DND-41 (cell line): ENCODE measurements at regions not wholly inside any gene's neighbourhood (a gene's known extent, or its start where the extent isn't known, plus 50 kb on each side); places are given as distances from the start of the nearest gene placed in this dataset.

ENCODE experiments used
- ATAC-seq: fragments of 200-7000 bp; cut with Tn5 transposase; 3 replicates; pipeline ENCODE4 v1.9.1; 2021; ENCODE audit warnings: low read depth; ENCODE audit not compliant: insufficient read depth
- DNase-seq: peaks from one replicate; pipeline ENCODE4 v3.0.0-alpha.2; 2020
- H2AFZ ChIP-seq: 2 replicates; pipeline ENCODE4 v1.6.0; 2012; ENCODE audit warnings: low read depth, low read length
- H3K27ac ChIP-seq: 2 replicates; pipeline ENCODE4 v1.5.1; 2012; ENCODE audit warnings: low read length, inconsistent platforms
- H3K27me3 ChIP-seq: fragments of 200-600 bp; sonication (generic); 2 replicates; pipeline ENCODE4 v1.6.0; 2012; ENCODE audit warnings: low read length, mild to moderate bottlenecking, inconsistent platforms; ENCODE audit not compliant: insufficient read depth, poor library complexity
- H3K36me3 ChIP-seq: 2 replicates; pipeline ENCODE4 v1.5.1; 2012; ENCODE audit warnings: low read length, inconsistent platforms; ENCODE audit not compliant: insufficient read depth
- H3K4me1 ChIP-seq: 2 replicates; pipeline ENCODE4 v1.5.1; 2012; ENCODE audit warnings: mild to moderate bottlenecking, low read length; ENCODE audit not compliant: insufficient read depth
- H3K4me2 ChIP-seq: 2 replicates; pipeline ENCODE4 v1.6.0; 2012; ENCODE audit warnings: mild to moderate bottlenecking, moderate library complexity, low read length, inconsistent platforms; ENCODE audit not compliant: insufficient read depth
- H3K4me3 ChIP-seq, 2 experiments: fragments of 200-600 bp in 1 of 2; shearing (Covaris generic) in 1 of 2; 2 replicates each; pipeline ENCODE4 v1.5.1; 2012 to 2016; ENCODE audit warnings: inconsistent platforms in 2 of 2, low read length in 2 of 2, mild to moderate bottlenecking in 2 of 2, low read depth in 1 of 2, moderate library complexity in 1 of 2
- H3K79me2 ChIP-seq: 2 replicates; pipeline ENCODE4 v1.6.0; 2012; ENCODE audit warnings: low read length, inconsistent platforms; ENCODE audit not compliant: insufficient read depth
- H3K9ac ChIP-seq: 2 replicates; pipeline ENCODE4 v1.6.0; 2012; ENCODE audit warnings: low read depth, mild to moderate bottlenecking, inconsistent platforms, low read length, moderate library complexity
- H3K9me3 ChIP-seq: 2 replicates; pipeline ENCODE4 v1.5.1; 2012; ENCODE audit warnings: low read length, moderate library complexity, mild to moderate bottlenecking, inconsistent platforms; ENCODE audit not compliant: insufficient read depth, severe bottlenecking
- H4K20me1 ChIP-seq: 2 replicates; pipeline ENCODE4 v1.6.0; 2012; ENCODE audit warnings: low read length; ENCODE audit not compliant: insufficient read depth
- CTCF ChIP-seq: IDR thresholded peaks from 2 replicates; pipeline ENCODE4 v1.5.1; 2012; ENCODE audit warnings: borderline replicate concordance, low read length, moderate library complexity, mild to moderate bottlenecking; ENCODE audit not compliant: poor library complexity, severe bottlenecking; ENCODE audit errors: extremely low read depth
- EZH2 ChIP-seq: IDR thresholded peaks from 3 replicates; pipeline ENCODE4 v1.6.1; 2012; ENCODE audit warnings: borderline replicate concordance, low read depth, mild to moderate bottlenecking, moderate library complexity, low read length, inconsistent platforms; ENCODE audit not compliant: severe bottlenecking

DNA sequence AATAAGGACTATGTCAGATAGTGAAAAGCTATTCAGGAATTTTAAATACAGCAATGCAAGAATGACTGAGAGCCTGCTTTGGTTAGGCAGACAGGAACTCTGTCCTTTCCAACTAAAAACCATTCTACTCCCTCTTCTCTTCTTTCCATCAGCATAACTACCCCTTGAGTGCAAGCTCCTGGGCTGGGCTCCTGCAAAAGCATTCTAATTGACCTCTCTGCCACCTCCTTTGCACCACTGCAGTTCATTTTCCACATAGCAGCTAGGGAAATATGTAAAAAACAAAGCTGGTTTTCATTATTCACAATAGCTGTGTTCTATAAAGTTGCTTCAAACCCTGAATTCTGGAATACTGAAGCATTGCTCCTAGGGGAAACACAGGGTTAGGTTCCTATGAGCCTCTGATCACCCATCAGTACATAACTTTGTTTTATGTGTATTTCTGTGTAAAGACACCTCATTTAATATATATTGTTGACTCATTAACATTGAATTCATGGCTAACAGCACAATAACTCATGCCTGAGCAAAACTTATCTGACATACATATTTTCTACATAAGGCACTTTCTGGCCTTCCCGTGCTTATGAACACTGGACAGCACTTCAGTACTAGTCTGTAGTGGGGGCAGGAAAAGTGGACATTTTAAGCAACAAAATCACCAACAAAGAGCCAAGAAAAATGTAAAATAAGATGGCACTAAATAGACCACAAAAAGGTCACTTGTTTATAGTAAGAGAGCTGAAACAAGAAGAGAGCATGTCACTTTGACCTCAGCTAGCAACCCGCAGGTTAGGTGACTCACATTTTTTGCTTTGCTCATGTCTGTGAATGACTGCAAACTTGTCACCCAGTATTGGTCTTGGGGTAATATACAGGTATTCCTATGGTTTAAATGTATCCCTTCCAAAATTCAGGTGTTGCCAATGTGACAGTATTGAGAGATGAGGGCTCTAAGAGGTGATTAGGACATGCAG lies 57.9 kb upstream of the IRF2BP2 start:
- TF ChIP-seq CTCF (no peak), EZH2 (no peak)
- Histone ChIP-seq H3K9me3 (peaks cover 5% of the 10 kb centered on the region), H3K4me1 (no peaks in the 10 kb centered on the region), H3K4me3 (no peak overlapping the region), H3K27me3 (no peaks in the 10 kb centered on the region), H2AFZ (no peak overlapping the region), H3K36me3 (no peaks in the 10 kb centered on the region), H3K27ac (no peak overlapping the region), H3K4me2 (no peak overlapping the region), H3K9ac (no peak overlapping the region), H3K79me2 (no peaks in the 10 kb centered on the region), H4K20me1 (no peaks in the 10 kb centered on the region)
- ATAC-seq (no peak), DNase-seq (no peak)

DNA sequence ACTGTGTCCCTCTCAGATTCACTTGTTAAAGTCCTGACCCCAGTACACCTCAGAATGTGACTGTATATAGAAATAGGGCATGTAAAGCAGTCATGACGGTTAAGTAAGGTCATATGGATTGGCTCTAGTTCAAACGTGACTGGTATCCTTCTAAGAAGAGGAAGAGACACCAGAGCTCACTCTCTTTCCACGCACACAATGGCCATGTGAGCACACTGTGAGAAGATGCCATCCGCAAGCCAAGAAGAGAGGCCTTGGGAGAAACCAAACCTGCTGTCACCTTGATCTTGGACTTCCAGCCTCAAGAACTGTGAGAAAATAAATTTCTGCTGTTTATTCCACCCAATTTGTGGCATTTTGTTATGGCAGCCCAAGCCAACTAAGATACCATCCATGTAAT lies 56.8 kb upstream of the IRF2BP2 start:
- no peak overlapping the region for H2AFZ ChIP-seq
- ATAC-seq (no peak), DNase-seq (no peak)
- no peaks in the 10 kb centered on the region for H3K4me1 ChIP-seq
- no peaks in the 10 kb centered on the region for H3K79me2 ChIP-seq
- H3K9ac ChIP-seq: no peak overlapping the region
- no peak overlapping the region for H3K4me2 ChIP-seq
- H3K27me3 ChIP-seq: no peaks in the 10 kb centered on the region
- no peak for TF ChIP-seq EZH2
- no peak for TF ChIP-seq CTCF
- no peak overlapping the region for H3K27ac ChIP-seq
- H4K20me1 ChIP-seq: no peaks in the 10 kb centered on the region
- no peak overlapping the region for H3K4me3 ChIP-seq
- H3K9me3 ChIP-seq: peaks cover 5% of the 10 kb centered on the region
- H3K36me3 ChIP-seq: no peaks in the 10 kb centered on the region

DNA sequence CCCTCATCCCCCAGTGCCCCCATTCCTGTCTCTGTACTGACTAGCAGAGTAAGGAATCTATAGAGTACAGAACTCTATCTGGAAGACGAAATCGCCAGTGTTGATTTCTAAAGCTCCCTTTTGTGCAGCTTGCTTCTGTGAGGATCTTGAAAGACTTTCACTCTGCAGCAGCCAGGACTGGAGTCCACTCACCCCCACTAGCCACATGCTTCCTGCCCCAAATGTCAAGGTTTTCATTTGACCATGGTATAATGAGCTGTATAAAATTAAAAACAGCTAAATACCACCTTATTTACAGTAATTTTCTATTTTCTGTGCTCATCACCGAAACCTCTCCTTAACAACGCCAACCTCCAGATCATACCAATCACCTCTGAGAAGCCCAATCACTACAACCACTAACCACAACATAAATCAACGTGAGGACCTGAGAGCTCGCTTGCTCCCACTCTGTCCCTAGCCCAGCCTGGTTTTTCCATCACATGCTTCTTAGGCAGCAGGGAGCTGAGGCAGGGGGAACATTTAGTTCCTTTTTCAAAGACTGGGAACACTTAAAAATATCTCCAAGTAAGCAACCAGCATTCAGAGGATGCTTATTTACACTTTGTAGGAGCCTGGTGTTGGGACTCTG lies 56.1 kb upstream of the IRF2BP2 start:
- H3K27ac ChIP-seq: no peak overlapping the region

More for the DNA sequence above, 56.1 kb upstream of the IRF2BP2 start:
- ATAC-seq (no peak), DNase-seq (no peak)
- no peak for TF ChIP-seq EZH2
- TF ChIP-seq CTCF: no peak
- H3K9ac ChIP-seq: no peak overlapping the region
- no peak overlapping the region for H3K4me3 ChIP-seq
- H3K36me3 ChIP-seq: no peaks in the 10 kb centered on the region
- no peaks in the 10 kb centered on the region for H3K27me3 ChIP-seq
- peaks cover 5% of the 10 kb centered on the region for H3K9me3 ChIP-seq
- H3K4me2 ChIP-seq: no peak overlapping the region
- no peaks in the 10 kb centered on the region for H3K4me1 ChIP-seq
- H2AFZ ChIP-seq: 0 out of 2 replicates have a peak overlapping the region, but pooled peaks have one; percentile 1
- H4K20me1 ChIP-seq: no peaks in the 10 kb centered on the region
- H3K79me2 ChIP-seq: no peaks in the 10 kb centered on the region
